Erythroblast (primary cell): ENCODE measurements at regions not wholly inside any gene's neighbourhood (a gene's known extent, or its start where the extent isn't known, plus 50 kb on each side); places are given as distances from the start of the nearest gene placed in this dataset.

Experiments
- GATA1 ChIP-seq: IDR thresholded peaks from 2 replicates; pipeline ENCODE4 v1.6.1; 2011; ENCODE audit warnings: low read depth, mild to moderate bottlenecking, control low read depth, low read length, moderate library complexity
- POLR2A ChIP-seq: IDR thresholded peaks from 2 replicates; pipeline ENCODE4 v1.6.1; 2011; ENCODE audit warnings: mild to moderate bottlenecking, low read length

- TF ChIP-seq POLR2A = no peak
- no peak for TF ChIP-seq GATA1
These were observed 133.7 kb upstream of the MB21D2 start for GRCh38 chr3:193051314-193051713.
